ENCODE measurements at regions not wholly inside any gene's neighbourhood (a gene's known extent, or its start where the extent isn't known, plus 50 kb on each side); places are given as distances from the start of the nearest gene placed in this dataset.

DNA sequence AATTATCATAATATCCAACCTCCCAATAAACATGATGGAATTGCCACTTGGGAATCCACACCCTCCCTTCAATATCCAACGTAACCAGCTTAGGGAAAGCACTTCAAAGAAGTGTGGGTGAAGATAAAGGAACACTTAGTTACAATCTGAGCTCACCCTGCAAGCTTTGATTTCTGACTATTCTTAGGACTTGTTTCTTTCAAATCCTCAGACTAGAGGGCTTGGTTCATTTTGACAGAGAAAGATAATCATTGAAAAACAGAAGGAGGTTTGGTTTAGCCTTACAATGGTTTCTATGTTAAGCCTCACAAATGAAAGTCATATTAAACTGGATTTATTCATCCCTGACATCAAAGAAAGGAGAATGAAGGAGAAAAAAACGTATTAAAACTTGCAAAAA is 57.9 kb upstream of the SYT13 start:
- no peaks in the 10 kb centered on the region; the same call in 1 of the 2 replicates for H3K36me3 ChIP-seq (ENCODE audit: insufficient read depth, low read length)
- H3K79me2 ChIP-seq (ENCODE audit: insufficient read depth, low read length) = no peaks in the 10 kb centered on the region
- no peaks in the 10 kb centered on the region for H3K9me2 ChIP-seq (ENCODE audit: low read depth, low read length)
- no peaks in the 10 kb centered on the region for H3F3A ChIP-seq (ENCODE audit: insufficient read depth, low read length)
- no peak overlapping the region for H3K4me2 ChIP-seq (ENCODE audit: low read length)
- no peaks in the 10 kb centered on the region for H4K20me1 ChIP-seq (ENCODE audit: insufficient read depth, low read length)
- no peak overlapping the region for H3K4me3 ChIP-seq (ENCODE audit: low read depth, low read length, poor library complexity, severe bottlenecking)
- no peak for TF ChIP-seq EZH2 (IDR thresholded peaks at IDR 0.05; ENCODE audit: borderline replicate concordance, low read length)
- TF ChIP-seq, protein P1, sequence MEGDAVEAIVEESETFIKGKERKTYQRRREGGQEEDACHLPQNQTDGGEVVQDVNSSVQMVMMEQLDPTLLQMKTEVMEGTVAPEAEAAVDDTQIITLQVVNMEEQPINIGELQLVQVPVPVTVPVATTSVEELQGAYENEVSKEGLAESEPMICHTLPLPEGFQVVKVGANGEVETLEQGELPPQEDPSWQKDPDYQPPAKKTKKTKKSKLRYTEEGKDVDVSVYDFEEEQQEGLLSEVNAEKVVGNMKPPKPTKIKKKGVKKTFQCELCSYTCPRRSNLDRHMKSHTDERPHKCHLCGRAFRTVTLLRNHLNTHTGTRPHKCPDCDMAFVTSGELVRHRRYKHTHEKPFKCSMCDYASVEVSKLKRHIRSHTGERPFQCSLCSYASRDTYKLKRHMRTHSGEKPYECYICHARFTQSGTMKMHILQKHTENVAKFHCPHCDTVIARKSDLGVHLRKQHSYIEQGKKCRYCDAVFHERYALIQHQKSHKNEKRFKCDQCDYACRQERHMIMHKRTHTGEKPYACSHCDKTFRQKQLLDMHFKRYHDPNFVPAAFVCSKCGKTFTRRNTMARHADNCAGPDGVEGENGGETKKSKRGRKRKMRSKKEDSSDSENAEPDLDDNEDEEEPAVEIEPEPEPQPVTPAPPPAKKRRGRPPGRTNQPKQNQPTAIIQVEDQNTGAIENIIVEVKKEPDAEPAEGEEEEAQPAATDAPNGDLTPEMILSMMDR (IDR thresholded peaks at IDR 0.05; ENCODE audit: low read length) = no peak
- H2AFZ ChIP-seq (ENCODE audit: low read length) = no peak overlapping the region
- no peak overlapping the region for H3K27ac ChIP-seq (ENCODE audit: low read depth, low read length, poor library complexity, severe bottlenecking)
- H3K4me1 ChIP-seq (ENCODE audit: insufficient read depth, low read length, severe bottlenecking) = peaks cover 17% of the 10 kb centered on the region
- no peak overlapping the region for H3K9ac ChIP-seq (ENCODE audit: low read length)
- no peaks in the 10 kb centered on the region for H3K9me3 ChIP-seq (ENCODE audit: low read length)
- no peaks in the 10 kb centered on the region; the same call in 1 of the 2 replicates for H3K27me3 ChIP-seq (ENCODE audit: insufficient read depth, low read length)

DNA sequence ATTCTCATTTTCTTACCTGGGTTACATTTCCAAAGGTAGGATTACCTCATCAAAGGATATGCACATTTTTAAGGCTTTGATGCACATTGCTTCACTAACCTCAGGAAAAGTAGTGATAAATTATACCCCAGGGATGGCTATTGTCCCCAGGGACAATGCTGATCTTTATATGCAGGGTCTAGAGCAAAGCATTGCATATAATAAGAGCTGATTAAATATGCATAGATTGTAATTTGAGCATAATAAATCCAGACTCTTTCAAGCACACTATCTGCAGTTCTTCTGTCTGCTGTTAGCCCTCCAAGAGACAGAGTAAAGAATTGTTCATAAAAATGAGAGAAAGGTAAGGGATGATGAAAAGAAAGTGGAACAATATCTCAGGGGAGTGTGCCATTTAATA is 57.3 kb upstream of the SYT13 start:
- H3K9me3 ChIP-seq (ENCODE audit: low read length) = no peaks in the 10 kb centered on the region
- H3F3A ChIP-seq (ENCODE audit: insufficient read depth, low read length) = no peaks in the 10 kb centered on the region
- peaks cover 23% of the 10 kb centered on the region for H3K4me1 ChIP-seq (ENCODE audit: insufficient read depth, low read length, severe bottlenecking)
- H3K27me3 ChIP-seq (ENCODE audit: insufficient read depth, low read length) = no peaks in the 10 kb centered on the region; the same call in 1 of the 2 replicates
- no peak overlapping the region for H2AFZ ChIP-seq (ENCODE audit: low read length)
- H4K20me1 ChIP-seq (ENCODE audit: insufficient read depth, low read length) = no peaks in the 10 kb centered on the region
- no peaks in the 10 kb centered on the region; the same call in 1 of the 2 replicates for H3K36me3 ChIP-seq (ENCODE audit: insufficient read depth, low read length)
- no peak overlapping the region for H3K9ac ChIP-seq (ENCODE audit: low read length)
- H3K9me2 ChIP-seq (ENCODE audit: low read depth, low read length) = no peaks in the 10 kb centered on the region
- TF ChIP-seq, protein P1 (IDR thresholded peaks at IDR 0.05; ENCODE audit: low read length) = no peak
- no peak for TF ChIP-seq EZH2 (IDR thresholded peaks at IDR 0.05; ENCODE audit: borderline replicate concordance, low read length)
- H3K79me2 ChIP-seq (ENCODE audit: insufficient read depth, low read length) = no peaks in the 10 kb centered on the region
- no peak overlapping the region for H3K4me3 ChIP-seq (ENCODE audit: low read depth, low read length, poor library complexity, severe bottlenecking)
- H3K27ac ChIP-seq (ENCODE audit: low read depth, low read length, poor library complexity, severe bottlenecking) = no peak overlapping the region
- H3K4me2 ChIP-seq (ENCODE audit: low read length) = no peak overlapping the region

DNA sequence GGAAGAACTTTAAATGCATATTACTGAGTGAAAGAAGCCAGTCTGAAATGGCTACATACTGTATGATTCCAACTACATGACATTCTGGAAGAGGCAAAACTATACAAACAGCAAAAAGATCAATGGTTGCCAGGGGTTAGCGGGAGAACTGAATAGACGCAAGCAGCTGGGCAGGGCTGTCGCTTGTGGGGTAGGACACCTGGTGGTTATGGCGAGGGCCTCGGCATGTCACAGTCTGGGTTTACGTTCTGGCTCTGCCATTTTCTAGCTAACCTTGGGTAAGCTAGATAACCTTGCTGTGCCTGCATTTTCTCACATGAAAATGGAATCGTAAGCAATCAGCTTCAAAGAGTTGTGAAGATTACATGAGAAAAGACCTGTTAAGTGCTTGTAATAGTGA is 55.2 kb upstream of the SYT13 start:
- no peak overlapping the region for H3K27ac ChIP-seq (ENCODE audit: low read depth, low read length, poor library complexity, severe bottlenecking)
- H3F3A ChIP-seq (ENCODE audit: insufficient read depth, low read length) = no peaks in the 10 kb centered on the region
- no peaks in the 10 kb centered on the region for H3K27me3 ChIP-seq (ENCODE audit: insufficient read depth, low read length)
- H3K4me1 ChIP-seq (ENCODE audit: insufficient read depth, low read length, severe bottlenecking) = peaks cover 28% of the 10 kb centered on the region
- H3K4me2 ChIP-seq (ENCODE audit: low read length) = no peak overlapping the region
- no peaks in the 10 kb centered on the region for H3K9me2 ChIP-seq (ENCODE audit: low read depth, low read length)
- H3K4me3 ChIP-seq (ENCODE audit: low read depth, low read length, poor library complexity, severe bottlenecking) = no peak overlapping the region
- no peaks in the 10 kb centered on the region for H3K36me3 ChIP-seq (ENCODE audit: insufficient read depth, low read length)
- H2AFZ ChIP-seq (ENCODE audit: low read length) = no peak overlapping the region
- no peaks in the 10 kb centered on the region for H3K9me3 ChIP-seq (ENCODE audit: low read length)
- H4K20me1 ChIP-seq (ENCODE audit: insufficient read depth, low read length) = no peaks in the 10 kb centered on the region
- TF ChIP-seq EZH2 (IDR thresholded peaks at IDR 0.05; ENCODE audit: borderline replicate concordance, low read length) = no peak
- TF ChIP-seq, protein P1 (IDR thresholded peaks at IDR 0.05; ENCODE audit: low read length) = no peak
- no peaks in the 10 kb centered on the region for H3K79me2 ChIP-seq (ENCODE audit: insufficient read depth, low read length)
- no peak overlapping the region for H3K9ac ChIP-seq (ENCODE audit: low read length)
